Esophagus muscularis mucosa (tissue), 4 donors: ENCODE measurements at regions not wholly inside any gene's neighbourhood (a gene's known extent, or its start where the extent isn't known, plus 50 kb on each side); places are given as distances from the start of the nearest gene placed in this dataset.
"Not testable (repeated sequence)": the region's sequence is repeated elsewhere in the genome, so short reads cannot be mapped to it uniquely, and the experiment has no call there.

Source experiments
- DNase-seq: peaks from one replicate; pipeline ENCODE4 v3.0.0-alpha.2; 2017; ENCODE audit errors: extremely low spot score
- H3K27ac ChIP-seq, 4 donors: fragments of 200-600 bp; sonication (generic); replicated peaks in 1 of 4; 1 replicate in 3 of 4; 2 replicates in 1 of 4; pipeline ENCODE4 v1.5.1; 2016 to 2019; ENCODE audit warnings: mild to moderate bottlenecking in 1 of 4
- H3K27me3 ChIP-seq, 4 donors: fragments of 200-600 bp; sonication (generic); one replicate each; pipeline versions ENCODE4 v1.5.1 to v1.6.0; 2016 to 2019
- H3K36me3 ChIP-seq, 4 donors: fragments of 200-600 bp; sonication (generic); one replicate each; pipeline ENCODE4 v1.5.1; 2016 to 2019
- H3K4me1 ChIP-seq, 4 donors: fragments of 200-600 bp; sonication (generic); one replicate each; pipeline ENCODE4 v1.5.1; 2016 to 2019
- H3K4me3 ChIP-seq, 4 donors: fragments of 200-600 bp; sonication (generic); 1 replicate in 2 of 4; 2 replicates in 2 of 4; pipeline ENCODE4 v1.5.1; 2016 to 2019; ENCODE audit warnings: mild to moderate bottlenecking in 4 of 4, moderate library complexity in 1 of 4
- H3K9me3 ChIP-seq, 4 donors: fragments of 200-600 bp; sonication (generic); 1 replicate in 3 of 4; 2 replicates in 1 of 4; pipeline ENCODE4 v1.5.1; 2016 to 2019
- EP300 ChIP-seq: sonication (generic); formaldehyde crosslinking; IDR thresholded peaks from one replicate; pipeline ENCODE4 v1.6.1; 2017; ENCODE audit warnings: antibody characterized with exemption
- POLR2A ChIP-seq: fragments of 450-650 bp; IDR thresholded peaks from one replicate; pipeline ENCODE4 v1.6.1; 2017; ENCODE audit warnings: antibody characterized with exemption, moderate library complexity, mild to moderate bottlenecking, low read depth
- POLR2AphosphoS5 ChIP-seq, 2 donors: sonication (generic); formaldehyde crosslinking; IDR thresholded peaks; one replicate each; pipeline ENCODE4 v1.6.1; 2017; ENCODE audit warnings: antibody characterized with exemption in 2 of 2
- WGBS: methylation state at CpG from one replicate; pipeline ENCODE4 v1.1.5; 2018; 5-methylcytosine and 5-hydroxymethylcytosine counted together
- intact Hi-C: fragments of 100-400 bp; cut with DNase I; formaldehyde crosslinking; loops from one replicate; pipeline ENCODE4 v1.15.1; 2023
- TF ChIP-seq, protein P1 (sequence below), 3 experiments: fragments of 200-600 bp in 2 of 3; fragments of 450-650 bp in 1 of 3; sonication (generic) in 2 of 3; IDR thresholded peaks; one replicate each; pipeline ENCODE4 v1.5.1; 2017 to 2019; ENCODE audit warnings: antibody characterized with exemption in 3 of 3, mild to moderate bottlenecking in 2 of 3, moderate library complexity in 1 of 3

DNA sequence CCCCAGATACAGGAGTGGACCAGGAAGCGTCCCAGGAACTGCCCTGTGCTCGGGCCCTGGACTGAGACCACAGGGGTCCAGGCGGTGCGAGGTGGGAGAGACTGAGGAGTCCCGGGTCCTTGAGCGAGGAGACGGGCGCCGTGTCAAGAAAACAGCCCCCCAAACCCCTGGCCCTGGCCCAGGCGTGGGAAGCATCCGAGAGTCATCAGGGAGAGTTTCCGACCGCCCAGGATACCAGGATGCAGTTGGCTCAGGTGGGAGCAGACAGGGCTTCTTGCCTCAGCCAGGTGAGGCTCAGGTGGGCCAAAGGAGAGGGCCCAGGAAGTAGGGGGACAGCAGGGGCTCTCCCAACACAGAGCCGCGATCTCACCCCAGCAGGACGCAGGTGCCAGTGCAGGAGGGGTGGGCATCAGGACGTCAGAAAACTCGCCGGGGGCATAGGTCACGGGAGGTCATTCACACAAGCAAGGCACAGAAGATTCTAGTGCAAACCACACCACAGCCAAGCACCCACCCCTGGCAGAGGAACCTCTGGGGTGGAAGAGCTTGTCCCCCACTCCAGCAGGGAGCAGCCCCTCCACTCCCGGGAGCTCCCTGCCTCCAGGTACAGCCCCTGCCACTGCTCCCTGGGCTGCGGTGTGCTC lies 102.5 kb upstream of the EIF5 start:
- no peak for TF ChIP-seq POLR2AphosphoS5 (IDR thresholded peaks at IDR 0.05)
- TF ChIP-seq, protein P1, sequence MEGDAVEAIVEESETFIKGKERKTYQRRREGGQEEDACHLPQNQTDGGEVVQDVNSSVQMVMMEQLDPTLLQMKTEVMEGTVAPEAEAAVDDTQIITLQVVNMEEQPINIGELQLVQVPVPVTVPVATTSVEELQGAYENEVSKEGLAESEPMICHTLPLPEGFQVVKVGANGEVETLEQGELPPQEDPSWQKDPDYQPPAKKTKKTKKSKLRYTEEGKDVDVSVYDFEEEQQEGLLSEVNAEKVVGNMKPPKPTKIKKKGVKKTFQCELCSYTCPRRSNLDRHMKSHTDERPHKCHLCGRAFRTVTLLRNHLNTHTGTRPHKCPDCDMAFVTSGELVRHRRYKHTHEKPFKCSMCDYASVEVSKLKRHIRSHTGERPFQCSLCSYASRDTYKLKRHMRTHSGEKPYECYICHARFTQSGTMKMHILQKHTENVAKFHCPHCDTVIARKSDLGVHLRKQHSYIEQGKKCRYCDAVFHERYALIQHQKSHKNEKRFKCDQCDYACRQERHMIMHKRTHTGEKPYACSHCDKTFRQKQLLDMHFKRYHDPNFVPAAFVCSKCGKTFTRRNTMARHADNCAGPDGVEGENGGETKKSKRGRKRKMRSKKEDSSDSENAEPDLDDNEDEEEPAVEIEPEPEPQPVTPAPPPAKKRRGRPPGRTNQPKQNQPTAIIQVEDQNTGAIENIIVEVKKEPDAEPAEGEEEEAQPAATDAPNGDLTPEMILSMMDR (IDR thresholded peaks at IDR 0.05), result no peak
- TF ChIP-seq EP300, result no peak
- no peak for TF ChIP-seq POLR2A
- no peaks in the 10 kb centered on the region for H3K9me3 ChIP-seq
- H3K36me3 ChIP-seq, result no peaks in the 10 kb centered on the region
- DNase-seq, result no peak
- H3K4me1 ChIP-seq, result peaks cover 0 to 8% (median 3%) of the 10 kb centered on the region in 4 donors
- 93% methylated on average over 20 of the region's 22 CpGs for WGBS
- H3K4me3 ChIP-seq, result no peak overlapping the region
- H3K27ac ChIP-seq, result no peak overlapping the region
- intact Hi-C loops, result no loop called here
- H3K27me3 ChIP-seq, result peaks cover 0 to 49% (median 0%) of the 10 kb centered on the region in 4 donors

DNA sequence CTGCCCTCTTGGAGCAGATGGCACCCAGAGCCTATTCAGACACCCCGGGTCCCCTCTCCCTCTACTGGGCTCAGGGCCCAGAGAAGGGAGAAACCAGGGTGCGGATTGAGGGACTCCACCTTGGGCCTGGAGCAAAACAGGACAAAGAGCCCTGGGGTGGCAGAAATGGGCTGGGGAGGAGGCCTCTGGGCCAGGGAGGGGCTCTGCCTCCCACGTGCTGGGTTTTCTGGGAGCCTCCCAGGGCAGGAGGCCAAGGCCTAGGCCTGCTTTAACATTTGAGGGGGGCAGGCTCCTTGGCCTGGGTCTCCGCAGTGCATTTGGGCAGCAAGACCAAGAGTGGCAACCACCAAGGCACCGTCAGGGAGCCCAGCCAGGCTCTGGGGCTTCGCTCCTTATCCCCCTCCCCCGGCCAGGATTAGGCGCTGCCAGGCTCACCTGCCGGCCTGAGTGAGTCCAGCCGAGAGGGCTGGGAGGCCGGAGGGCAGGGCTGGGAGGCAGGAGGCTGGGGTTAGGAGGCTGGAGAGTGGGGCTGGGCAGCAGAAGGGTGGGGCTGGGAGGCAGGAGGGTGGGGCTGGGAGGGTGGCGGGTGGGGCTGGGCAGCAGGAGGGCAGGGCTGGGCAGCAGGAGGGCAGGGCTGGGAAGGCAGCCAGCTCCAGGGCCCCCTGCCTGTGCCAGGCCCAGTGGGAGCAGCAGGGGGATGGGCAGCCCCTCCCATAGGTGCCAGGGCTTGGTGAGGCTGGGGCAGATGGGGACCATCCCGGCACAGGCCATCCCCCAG lies 101.8 kb upstream of the EIF5 start:
- peaks cover 0 to 42% (median 0%) of the 10 kb centered on the region in 4 donors for H3K27me3 ChIP-seq
- TF ChIP-seq POLR2A (no peak), POLR2AphosphoS5 (IDR thresholded peaks at IDR 0.05) (no peak), EP300 (no peak)
- TF ChIP-seq, protein P1 (IDR thresholded peaks at IDR 0.05), result no peak
- H3K36me3 ChIP-seq, result no peaks in the 10 kb centered on the region
- no peaks in the 10 kb centered on the region for H3K9me3 ChIP-seq
- intact Hi-C loops, result no loop called here
- H3K27ac ChIP-seq, result no peak overlapping the region
- H3K4me3 ChIP-seq, result no peak overlapping the region
- H3K4me1 ChIP-seq, result peaks cover 0 to 8% (median 3%) of the 10 kb centered on the region in 4 donors
- 80% methylated on average over 5 of the region's 13 CpGs for WGBS
- DNase-seq, result no peak

DNA sequence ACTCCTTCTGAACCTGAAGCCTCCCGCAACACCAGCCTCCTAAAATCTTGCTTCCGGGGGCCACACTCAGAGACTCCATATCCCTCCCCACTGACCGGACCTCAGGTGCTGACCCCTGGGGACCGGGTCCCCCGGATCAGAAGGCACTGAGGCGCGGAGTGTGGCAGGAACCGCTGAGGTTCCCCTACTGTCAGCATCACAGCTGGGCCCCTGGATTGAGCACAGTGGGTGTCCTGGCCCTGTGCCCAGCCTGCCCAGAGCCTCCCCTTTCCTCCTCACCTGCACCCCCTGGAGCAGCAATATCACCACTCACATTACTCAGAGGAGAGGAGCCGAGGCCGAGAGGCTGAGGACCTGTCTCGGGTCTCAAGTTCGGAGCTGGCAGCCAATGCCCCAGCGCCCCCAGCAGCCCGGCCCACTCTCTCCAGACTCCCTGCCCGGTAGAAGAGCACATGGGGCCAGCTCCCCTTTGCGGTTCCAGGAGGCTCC lies 101.2 kb upstream of the EIF5 start:
- H3K9me3 ChIP-seq, result peaks cover 0 to under 1% (median under 1%) of the 10 kb centered on the region in 4 donors
- no peak for DNase-seq
- 100% methylated on average over 1 of the region's 16 CpGs for WGBS
- no peak overlapping the region for H3K27ac ChIP-seq
- peaks cover 0 to 38% (median 0%) of the 10 kb centered on the region in 4 donors for H3K27me3 ChIP-seq
- no peak overlapping the region for H3K4me3 ChIP-seq
- no peaks in the 10 kb centered on the region for H3K36me3 ChIP-seq
- H3K4me1 ChIP-seq, result peaks cover 0 to 8% (median 3%) of the 10 kb centered on the region in 4 donors
- TF ChIP-seq POLR2A, result no peak
- TF ChIP-seq POLR2AphosphoS5 (IDR thresholded peaks at IDR 0.05), result no peak
- TF ChIP-seq EP300, result no peak
- intact Hi-C loops, result no loop called here

DNA sequence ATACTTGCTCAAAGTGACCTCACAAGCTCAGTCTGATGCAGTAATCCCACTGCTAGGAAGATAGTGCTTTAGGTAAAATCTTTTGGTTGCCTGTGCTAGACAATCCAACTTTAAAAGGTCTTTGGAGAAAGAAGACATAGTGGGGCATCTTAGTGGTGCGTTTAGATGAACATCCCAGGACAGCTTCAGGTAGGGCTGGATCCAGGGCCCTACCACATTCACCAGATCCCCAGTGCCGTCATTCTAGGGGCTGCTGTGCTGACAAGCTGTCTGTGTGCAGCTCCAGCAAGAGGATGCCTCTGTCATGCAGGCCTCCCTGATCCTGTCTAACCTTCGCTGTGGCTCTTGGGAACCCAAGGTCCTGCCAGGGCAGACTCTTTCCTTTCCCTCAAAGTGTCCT lies 100.7 kb upstream of the EIF5 start:
- WGBS, result 95% methylated on average over 2 of the region's 3 CpGs
- no peaks in the 10 kb centered on the region for H3K36me3 ChIP-seq
- no peak overlapping the region for H3K27ac ChIP-seq
- DNase-seq, result no peak
- intact Hi-C loops, result no loop called here
- peaks cover 0 to 5% (median 2%) of the 10 kb centered on the region in 4 donors for H3K9me3 ChIP-seq
- H3K4me1 ChIP-seq, result peaks cover 0 to 8% (median 3%) of the 10 kb centered on the region in 4 donors
- TF ChIP-seq POLR2AphosphoS5 (IDR thresholded peaks at IDR 0.05), result no peak
- TF ChIP-seq, protein P1 (IDR thresholded peaks at IDR 0.05), result no peak
- TF ChIP-seq EP300, result no peak
- TF ChIP-seq POLR2A, result no peak
- no peak overlapping the region for H3K4me3 ChIP-seq
- peaks cover 0 to 35% (median 0%) of the 10 kb centered on the region in 4 donors for H3K27me3 ChIP-seq

DNA sequence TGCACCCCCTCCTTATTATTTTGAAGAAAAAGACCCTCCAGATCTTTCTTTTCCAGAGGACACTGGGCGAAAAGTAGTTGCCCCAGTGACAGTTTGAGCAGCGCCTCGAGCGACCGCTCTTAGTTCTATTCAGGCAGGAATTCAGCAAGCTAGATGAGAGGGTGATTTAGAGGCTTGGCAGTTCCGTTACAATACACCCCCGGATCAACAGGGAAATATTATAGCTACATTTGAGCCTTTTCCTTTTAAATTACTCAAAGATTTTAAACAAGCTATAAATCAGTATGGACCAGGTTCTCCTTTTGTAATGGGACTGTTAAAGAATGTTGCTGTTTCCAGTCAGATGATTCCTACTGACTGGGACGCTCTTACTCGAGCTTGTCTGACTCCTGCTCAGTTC lies 99.2 kb upstream of the EIF5 start:
- 64% methylated on average over 9 of the region's 9 CpGs for WGBS
- H3K4me3 ChIP-seq, H3K27ac ChIP-seq, H3K36me3 ChIP-seq, H3K4me1 ChIP-seq, DNase-seq, intact Hi-C loops: not testable (repeated sequence)
- peaks cover 0 to 20% (median 0%) of the 10 kb centered on the region in 4 donors for H3K27me3 ChIP-seq
- peaks cover 0 to 20% (median 15%) of the 10 kb centered on the region in 4 donors for H3K9me3 ChIP-seq

DNA sequence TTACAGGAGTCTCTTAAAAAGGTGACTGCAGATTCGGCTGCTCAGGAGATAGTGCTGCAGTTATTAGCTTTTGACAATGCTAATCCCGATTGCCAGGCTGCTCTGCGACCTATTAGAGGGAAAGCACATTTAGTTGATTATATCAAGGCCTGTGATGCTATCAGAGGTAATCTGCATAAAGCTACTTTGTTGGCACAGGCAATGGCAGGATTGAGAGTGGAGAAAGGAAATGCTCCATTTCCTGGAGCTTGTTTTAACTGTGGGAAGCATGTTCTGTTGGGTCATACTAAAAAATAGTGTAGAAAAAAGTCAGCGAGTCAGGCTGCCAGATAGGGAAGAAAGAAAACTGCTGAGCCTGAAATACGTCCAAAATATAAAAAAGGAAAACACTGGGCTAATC lies 98.5 kb upstream of the EIF5 start:
- H3K4me3 ChIP-seq, H3K36me3 ChIP-seq: not testable (repeated sequence)

More for the DNA sequence above, 98.5 kb upstream of the EIF5 start:
- DNase-seq, H3K4me1 ChIP-seq, intact Hi-C loops, H3K27ac ChIP-seq: not testable (repeated sequence)
- peaks cover 0 to 17% (median 0%) of the 10 kb centered on the region in 4 donors for H3K27me3 ChIP-seq
- H3K9me3 ChIP-seq, result peaks cover 0 to 21% (median 15%) of the 10 kb centered on the region in 4 donors
- WGBS, result 43% methylated on average over 5 of the region's 5 CpGs
